ENCODE measurements at regions not wholly inside any gene's neighbourhood (a gene's known extent, or its start where the extent isn't known, plus 50 kb on each side); places are given as distances from the start of the nearest gene placed in this dataset.

- no peak overlapping the region for H3K27ac Mint-ChIP-seq
- no peaks in the 10 kb centered on the region for H3K4me1 Mint-ChIP-seq
- H3K4me1 ChIP-seq (ENCODE audit: control insufficient read depth, insufficient read depth, low read length): no peaks in the 10 kb centered on the region
- no peaks in the 10 kb centered on the region for H3K36me3 ChIP-seq (ENCODE audit: control insufficient read depth, insufficient read depth, low read length)
- peak in 1 of 3 donors; percentile 18 for ATAC-seq
- WGBS (ENCODE audit: insufficient coverage): 90% methylated on average over 6 of the region's 6 CpGs
- H3K4me3 ChIP-seq (ENCODE audit: low read length): no peak overlapping the region
- H3K27ac ChIP-seq (ENCODE audit: low read length): no peak overlapping the region
- intact Hi-C loops (cut with micrococcal nuclease): no loop called here
- TF ChIP-seq, protein P1, sequence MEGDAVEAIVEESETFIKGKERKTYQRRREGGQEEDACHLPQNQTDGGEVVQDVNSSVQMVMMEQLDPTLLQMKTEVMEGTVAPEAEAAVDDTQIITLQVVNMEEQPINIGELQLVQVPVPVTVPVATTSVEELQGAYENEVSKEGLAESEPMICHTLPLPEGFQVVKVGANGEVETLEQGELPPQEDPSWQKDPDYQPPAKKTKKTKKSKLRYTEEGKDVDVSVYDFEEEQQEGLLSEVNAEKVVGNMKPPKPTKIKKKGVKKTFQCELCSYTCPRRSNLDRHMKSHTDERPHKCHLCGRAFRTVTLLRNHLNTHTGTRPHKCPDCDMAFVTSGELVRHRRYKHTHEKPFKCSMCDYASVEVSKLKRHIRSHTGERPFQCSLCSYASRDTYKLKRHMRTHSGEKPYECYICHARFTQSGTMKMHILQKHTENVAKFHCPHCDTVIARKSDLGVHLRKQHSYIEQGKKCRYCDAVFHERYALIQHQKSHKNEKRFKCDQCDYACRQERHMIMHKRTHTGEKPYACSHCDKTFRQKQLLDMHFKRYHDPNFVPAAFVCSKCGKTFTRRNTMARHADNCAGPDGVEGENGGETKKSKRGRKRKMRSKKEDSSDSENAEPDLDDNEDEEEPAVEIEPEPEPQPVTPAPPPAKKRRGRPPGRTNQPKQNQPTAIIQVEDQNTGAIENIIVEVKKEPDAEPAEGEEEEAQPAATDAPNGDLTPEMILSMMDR (IDR thresholded peaks at IDR 0.05): no peak
- DNase-seq: no peak
- no peak overlapping the region for H3K4me3 Mint-ChIP-seq
- no peaks in the 10 kb centered on the region for H3K36me3 Mint-ChIP-seq
- H3K9me3 ChIP-seq (ENCODE audit: control insufficient read depth, insufficient read depth, low read length): no peaks in the 10 kb centered on the region
- H3K27me3 Mint-ChIP-seq (ENCODE audit: low read depth in 2 of 2): peaks cover 0 to 6% of the 10 kb centered on the region in 2 donors
- no peaks in the 10 kb centered on the region for H3K27me3 ChIP-seq (ENCODE audit: control insufficient read depth, insufficient read depth, low read length)
- H3K9me3 Mint-ChIP-seq: no peaks in the 10 kb centered on the region
Observed at GRCh38 chr21:38912789-38913119, 107.0 kb downstream of the ETS2 start.

DNA sequence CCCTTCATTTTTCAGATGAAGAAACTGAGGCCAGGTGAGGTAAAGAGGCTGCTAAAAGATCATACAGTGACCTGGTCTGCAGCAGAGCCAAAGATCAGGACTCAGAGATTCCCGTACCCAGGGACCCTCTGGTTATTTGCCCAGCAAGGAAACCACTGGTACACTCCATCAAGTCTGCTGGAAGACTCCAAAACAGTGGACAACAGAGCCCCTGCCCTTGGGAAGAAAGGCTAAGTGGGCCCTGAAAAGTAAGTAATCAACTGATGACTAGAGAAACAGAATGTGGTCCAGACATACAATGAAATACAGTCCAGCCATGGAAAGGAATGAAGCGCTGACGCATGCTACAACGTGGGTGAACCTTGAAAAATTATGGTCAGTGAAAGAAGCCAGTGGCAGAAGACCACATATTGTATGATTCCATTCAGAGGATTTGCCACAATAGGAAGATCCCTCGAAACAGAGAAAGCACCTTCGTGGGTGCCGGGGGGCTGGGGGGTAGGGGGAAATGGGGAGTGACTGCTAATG, 106.4 kb downstream of the ETS2 start:
- no peak for ATAC-seq
- intact Hi-C loops (cut with micrococcal nuclease): no loop called here
- no peaks in the 10 kb centered on the region for H3K9me3 Mint-ChIP-seq

GRCh38 chr21:38911484-38912101, 105.9 kb downstream of the ETS2 start:
- Histone ChIP-seq H3K9me3 (ENCODE audit: control insufficient read depth, insufficient read depth, low read length) (no peaks in the 10 kb centered on the region), H3K4me3 (ENCODE audit: low read length) (no peak overlapping the region), H3K4me1 (ENCODE audit: control insufficient read depth, insufficient read depth, low read length) (no peaks in the 10 kb centered on the region), H3K27me3 (ENCODE audit: control insufficient read depth, insufficient read depth, low read length) (no peaks in the 10 kb centered on the region), H3K36me3 (ENCODE audit: control insufficient read depth, insufficient read depth, low read length) (no peaks in the 10 kb centered on the region), H3K27ac (ENCODE audit: low read length) (no peak overlapping the region)
- no peaks in the 10 kb centered on the region for H3K4me1 Mint-ChIP-seq
- H3K27me3 Mint-ChIP-seq (ENCODE audit: low read depth in 2 of 2): peaks cover 0 to 3% of the 10 kb centered on the region in 2 donors
- no peak overlapping the region for H3K4me3 Mint-ChIP-seq
- no peak overlapping the region for H3K27ac Mint-ChIP-seq
- TF ChIP-seq, protein P1 (IDR thresholded peaks at IDR 0.05): no peak
- ATAC-seq (no peak), DNase-seq (no peak)
- H3K36me3 Mint-ChIP-seq: no peaks in the 10 kb centered on the region
- intact Hi-C loops (cut with micrococcal nuclease): no loop called here
- WGBS (ENCODE audit: insufficient coverage): 87% methylated on average over 3 of the region's 3 CpGs
- H3K9me3 Mint-ChIP-seq: no peaks in the 10 kb centered on the region

More for the DNA sequence above, 106.4 kb downstream of the ETS2 start:
- Histone ChIP-seq H3K4me1 (ENCODE audit: control insufficient read depth, insufficient read depth, low read length) (no peaks in the 10 kb centered on the region), H3K27ac (ENCODE audit: low read length) (no peak overlapping the region), H3K9me3 (ENCODE audit: control insufficient read depth, insufficient read depth, low read length) (no peaks in the 10 kb centered on the region), H3K4me3 (ENCODE audit: low read length) (no peak overlapping the region), H3K36me3 (ENCODE audit: control insufficient read depth, insufficient read depth, low read length) (no peaks in the 10 kb centered on the region), H3K27me3 (ENCODE audit: control insufficient read depth, insufficient read depth, low read length) (no peaks in the 10 kb centered on the region)
- Mint-ChIP-seq H3K27me3 (ENCODE audit: low read depth in 2 of 2) (peaks cover 0 to 3% of the 10 kb centered on the region in 2 donors), H3K27ac (no peak overlapping the region), H3K4me3 (no peak overlapping the region), H3K4me1 (no peaks in the 10 kb centered on the region), H3K36me3 (no peaks in the 10 kb centered on the region)
- TF ChIP-seq, protein P1 (IDR thresholded peaks at IDR 0.05): no peak
- DNase-seq: no peak
- 96% methylated on average over 6 of the region's 7 CpGs for WGBS (ENCODE audit: insufficient coverage)
